H9 (cell line): ENCODE measurements at regions not wholly inside any gene's neighbourhood (a gene's known extent, or its start where the extent isn't known, plus 50 kb on each side); places are given as distances from the start of the nearest gene placed in this dataset.
A peak's percentile ranks its signal among the peaks of the same experiment; 100 is the strongest.

Source experiments
- DNase-seq: peaks from one replicate; pipeline ENCODE4 v3.0.0-alpha.2; 2017
- H2AFZ ChIP-seq: one replicate; pipeline ENCODE4 v1.6.1; 2013; ENCODE audit warnings: mild to moderate bottlenecking, low read length, control low read depth, moderate library complexity
- H2AK5ac ChIP-seq: 2 replicates; pipeline ENCODE4 v1.6.1; 2013; ENCODE audit warnings: low read length, control low read depth, mixed read lengths; ENCODE audit not compliant: insufficient read length
- H2BK120ac ChIP-seq: one replicate; pipeline ENCODE4 v1.6.1; 2013; ENCODE audit warnings: low read depth, mild to moderate bottlenecking, low read length, control low read depth, inconsistent platforms; ENCODE audit not compliant: poor library complexity, severe bottlenecking
- H2BK12ac ChIP-seq: 2 replicates; pipeline ENCODE4 v1.6.1; 2013; ENCODE audit warnings: low read length, control low read depth, mixed read lengths, low read depth; ENCODE audit not compliant: insufficient read length
- H2BK15ac ChIP-seq: 2 replicates; pipeline ENCODE4 v1.6.1; 2013; ENCODE audit warnings: low read depth, low read length, control low read depth
- H2BK20ac ChIP-seq: one replicate; pipeline ENCODE4 v1.6.1; 2013; ENCODE audit warnings: low read depth, mild to moderate bottlenecking, low read length, control low read depth, inconsistent platforms; ENCODE audit not compliant: poor library complexity, severe bottlenecking
- H2BK5ac ChIP-seq: 2 replicates; pipeline ENCODE4 v1.6.1; 2013; ENCODE audit warnings: low read length, control low read depth, mixed read lengths; ENCODE audit not compliant: insufficient read length
- H3K14ac ChIP-seq: 2 replicates; pipeline ENCODE4 v1.6.1; 2013; ENCODE audit warnings: low read length, control low read depth; ENCODE audit not compliant: insufficient read depth
- H3K18ac ChIP-seq: 2 replicates; pipeline ENCODE4 v1.6.1; 2013; ENCODE audit warnings: low read depth, mild to moderate bottlenecking, mixed read lengths, low read length, control low read depth; ENCODE audit not compliant: insufficient read length
- H3K23ac ChIP-seq: 2 replicates; pipeline ENCODE4 v1.6.1; 2013; ENCODE audit warnings: low read length, control low read depth, mixed read lengths, low read depth; ENCODE audit not compliant: insufficient read length
- H3K23me2 ChIP-seq: 2 replicates; pipeline ENCODE4 v1.6.1; 2013; ENCODE audit warnings: low read depth, mild to moderate bottlenecking, mixed read lengths, low read length, control low read depth; ENCODE audit not compliant: insufficient read length, poor library complexity, severe bottlenecking
- H3K27ac ChIP-seq: 2 replicates; pipeline ENCODE4 v1.5.1; 2013; ENCODE audit warnings: low read length, control low read depth, mixed read lengths, low read depth; ENCODE audit not compliant: insufficient read length
- H3K27me3 ChIP-seq: 2 replicates; pipeline ENCODE4 v1.6.1; 2013; ENCODE audit warnings: low read length, control low read depth, inconsistent platforms; ENCODE audit not compliant: insufficient read depth
- H3K4ac ChIP-seq: 2 replicates; pipeline ENCODE4 v1.6.1; 2013; ENCODE audit warnings: low read depth, mild to moderate bottlenecking, control low read depth, inconsistent platforms, low read length, moderate library complexity
- H3K4me1 ChIP-seq: 2 replicates; pipeline ENCODE4 v1.6.1; 2013; ENCODE audit warnings: low read length, control low read depth, inconsistent platforms; ENCODE audit not compliant: insufficient read depth
- H3K4me2 ChIP-seq: 2 replicates; pipeline ENCODE4 v1.6.1; 2013; ENCODE audit warnings: low read length, control low read depth, mixed read lengths; ENCODE audit not compliant: insufficient read length, insufficient read depth
- H3K56ac ChIP-seq: 2 replicates; pipeline ENCODE4 v1.6.1; 2013; ENCODE audit warnings: low read depth, mild to moderate bottlenecking, mixed read lengths, low read length, control low read depth; ENCODE audit not compliant: insufficient read length
- H3K79me1 ChIP-seq: 2 replicates; pipeline ENCODE4 v1.6.1; 2013; ENCODE audit warnings: low read depth, mild to moderate bottlenecking, moderate library complexity, low read length, control low read depth, inconsistent platforms; ENCODE audit not compliant: insufficient read depth, poor library complexity, severe bottlenecking
- H3K79me2 ChIP-seq: 2 replicates; pipeline ENCODE4 v1.6.1; 2013; ENCODE audit warnings: low read length, control low read depth, inconsistent platforms; ENCODE audit not compliant: insufficient read depth
- H3K9ac ChIP-seq: 2 replicates; pipeline ENCODE4 v1.6.1; 2013; ENCODE audit warnings: low read length, control low read depth, mixed read lengths; ENCODE audit not compliant: insufficient read length; ENCODE audit errors: extremely low read depth
- H3K9me3 ChIP-seq: one replicate; pipeline ENCODE4 v1.6.1; 2013; ENCODE audit warnings: low read depth, low read length, inconsistent platforms; ENCODE audit not compliant: control insufficient read depth
- H3T11ph ChIP-seq: one replicate; pipeline ENCODE4 v1.6.1; 2013; ENCODE audit warnings: mild to moderate bottlenecking, low read length, control low read depth, inconsistent platforms
- H4K20me1 ChIP-seq: one replicate; pipeline ENCODE4 v1.6.1; 2013; ENCODE audit not compliant: control insufficient read depth, insufficient read length, insufficient read depth
- H4K5ac ChIP-seq: 2 replicates; pipeline ENCODE4 v1.6.1; 2013; ENCODE audit warnings: low read depth, mild to moderate bottlenecking, mixed read lengths, low read length, control low read depth; ENCODE audit not compliant: insufficient read length
- H4K8ac ChIP-seq: replicated peaks from 2 replicates; pipeline ENCODE4 v1.6.1; 2013; ENCODE audit warnings: low read length, control low read depth, mixed read lengths, low read depth; ENCODE audit not compliant: insufficient read length
- H4K91ac ChIP-seq: 2 replicates; pipeline ENCODE4 v1.6.1; 2013; ENCODE audit warnings: low read depth, mild to moderate bottlenecking, moderate library complexity, mixed read lengths, low read length, control low read depth; ENCODE audit not compliant: insufficient read length
- H3K27ac Mint-ChIP-seq, 3 experiments: 2 replicates in 2 of 3; 3 replicates in 1 of 3; pipeline ENCODE4 v1.8.0; 2020 to 2021; ENCODE audit warnings: mixed read lengths in 3 of 3, mild to moderate bottlenecking in 1 of 3, moderate library complexity in 1 of 3
- H3K27me3 Mint-ChIP-seq: 2 replicates; pipeline ENCODE4 v1.8.0; 2021; ENCODE audit warnings: low read depth, mild to moderate bottlenecking, moderate library complexity, mixed read lengths
- H3K36me3 Mint-ChIP-seq, 3 experiments: 2 replicates in 2 of 3; 3 replicates in 1 of 3; pipeline ENCODE4 v1.8.0; 2020 to 2021; ENCODE audit warnings: low read depth in 3 of 3, mixed read lengths in 3 of 3; ENCODE audit not compliant: insufficient read depth in 1 of 3
- H3K4me1 Mint-ChIP-seq, 2 experiments: 2 replicates each; pipeline ENCODE4 v1.8.0; 2020; ENCODE audit warnings: mixed read lengths in 2 of 2
- H3K4me3 Mint-ChIP-seq, 2 experiments: 2 replicates in 1 of 2; 3 replicates in 1 of 2; pipeline ENCODE4 v1.8.0; 2020 to 2021; ENCODE audit warnings: mild to moderate bottlenecking in 2 of 2, mixed read lengths in 2 of 2, moderate library complexity in 1 of 2
- H3K9me3 Mint-ChIP-seq, 2 experiments: 2 replicates in 1 of 2; 3 replicates in 1 of 2; pipeline ENCODE4 v1.8.0; 2020; ENCODE audit warnings: mild to moderate bottlenecking in 2 of 2, mixed read lengths in 2 of 2, moderate library complexity in 1 of 2
- WGBS: extraction: QIAGEN DNeasy Blood & Tissue Kit; methylation state at CpG from one replicate; pipeline ENCODE4 v1.1.7; 2013; ENCODE audit warnings: missing lambda C conversion rate, low lambda C conversion rate, mixed read lengths; ENCODE audit not compliant: insufficient read length; ENCODE audit errors: extremely low coverage; 5-methylcytosine and 5-hydroxymethylcytosine counted together
- TF ChIP-seq, protein P1 (sequence below): fragments of 200-600 bp; sonication (generic); conservative IDR thresholded peaks from 3 replicates; pipeline ENCODE4 v1.8.0; 2021; ENCODE audit warnings: antibody characterized with exemption, mild to moderate bottlenecking

DNA sequence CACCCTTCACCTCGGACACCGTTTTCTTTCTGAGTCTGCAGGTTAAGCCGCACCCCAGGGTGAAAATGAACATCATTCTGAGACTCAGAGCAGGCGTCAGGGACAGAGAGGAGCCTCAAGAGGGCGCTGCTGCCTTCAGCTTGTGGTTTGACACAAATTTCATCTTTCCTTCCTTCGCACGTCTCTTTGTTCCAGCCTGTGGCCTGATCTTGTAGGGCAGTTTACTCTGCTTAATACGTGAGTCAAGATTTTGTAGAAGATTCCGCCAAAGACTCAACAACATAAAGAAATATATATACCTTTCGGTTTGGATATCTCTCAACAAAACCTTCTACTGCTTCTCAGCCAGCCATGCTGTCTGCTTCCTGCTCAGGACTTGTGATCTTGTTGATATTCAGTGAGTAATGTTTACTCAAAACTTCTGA, 329.3 kb upstream of the OR4E1 start:
- no CpG with 5 or more reads among the region's 10 CpGs for WGBS
- Histone ChIP-seq H3K18ac (no peak overlapping the region), H2BK20ac (no peak overlapping the region), H2AFZ (peak overlapping the region; percentile 7), H3K23me2 (no peaks in the 10 kb centered on the region), H2BK12ac (no peak overlapping the region), H3K56ac (no peak overlapping the region), H3T11ph (no peak overlapping the region), H3K79me1 (no peaks in the 10 kb centered on the region), H2BK15ac (no peak overlapping the region), H3K4me1 (no peaks in the 10 kb centered on the region), H3K4ac (no peak overlapping the region), H3K27me3 (no peaks in the 10 kb centered on the region), H4K20me1 (no peaks in the 10 kb centered on the region), H3K27ac (no peak overlapping the region), H3K4me2 (no peak overlapping the region), H3K79me2 (no peaks in the 10 kb centered on the region), H4K5ac (no peak overlapping the region), H3K23ac (no peak overlapping the region), H2BK5ac (no peak overlapping the region), H2AK5ac (no peak overlapping the region), H3K14ac (no peak overlapping the region), H3K9me3 (no peaks in the 10 kb centered on the region), H4K91ac (no peak overlapping the region), H4K8ac (no peak overlapping the region), H2BK120ac (no peak overlapping the region), H3K9ac (no peak overlapping the region)
- H3K4me3 Mint-ChIP-seq, result no peak overlapping the region
- peak; percentile 69 for DNase-seq
- H3K27me3 Mint-ChIP-seq, result peaks cover 7% of the 10 kb centered on the region
- no peaks in the 10 kb centered on the region for H3K36me3 Mint-ChIP-seq
- no peak overlapping the region for H3K27ac Mint-ChIP-seq
- TF ChIP-seq, protein P1, sequence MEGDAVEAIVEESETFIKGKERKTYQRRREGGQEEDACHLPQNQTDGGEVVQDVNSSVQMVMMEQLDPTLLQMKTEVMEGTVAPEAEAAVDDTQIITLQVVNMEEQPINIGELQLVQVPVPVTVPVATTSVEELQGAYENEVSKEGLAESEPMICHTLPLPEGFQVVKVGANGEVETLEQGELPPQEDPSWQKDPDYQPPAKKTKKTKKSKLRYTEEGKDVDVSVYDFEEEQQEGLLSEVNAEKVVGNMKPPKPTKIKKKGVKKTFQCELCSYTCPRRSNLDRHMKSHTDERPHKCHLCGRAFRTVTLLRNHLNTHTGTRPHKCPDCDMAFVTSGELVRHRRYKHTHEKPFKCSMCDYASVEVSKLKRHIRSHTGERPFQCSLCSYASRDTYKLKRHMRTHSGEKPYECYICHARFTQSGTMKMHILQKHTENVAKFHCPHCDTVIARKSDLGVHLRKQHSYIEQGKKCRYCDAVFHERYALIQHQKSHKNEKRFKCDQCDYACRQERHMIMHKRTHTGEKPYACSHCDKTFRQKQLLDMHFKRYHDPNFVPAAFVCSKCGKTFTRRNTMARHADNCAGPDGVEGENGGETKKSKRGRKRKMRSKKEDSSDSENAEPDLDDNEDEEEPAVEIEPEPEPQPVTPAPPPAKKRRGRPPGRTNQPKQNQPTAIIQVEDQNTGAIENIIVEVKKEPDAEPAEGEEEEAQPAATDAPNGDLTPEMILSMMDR, result peak; percentile 92
- no peaks in the 10 kb centered on the region; a peak in 1 of 5 replicates for H3K9me3 Mint-ChIP-seq
- peaks cover 3 to 9% of the 10 kb centered on the region in 2 experiments; a peak in 2 of 4 replicates for H3K4me1 Mint-ChIP-seq
